ENCODE measurements at regions not wholly inside any gene's neighbourhood (a gene's known extent, or its start where the extent isn't known, plus 50 kb on each side); places are given as distances from the start of the nearest gene placed in this dataset.

GRCh38 chr7:116420003-116420402 is 79.5 kb upstream of the CAV2 start:
- DNase-seq (ENCODE audit: low read depth), result no peak

GRCh38 chr7:116421298-116421697 is 78.2 kb upstream of the CAV2 start:
- DNase-seq (ENCODE audit: low read depth), result no peak

- DNase-seq (ENCODE audit: low read depth), result no peak
Observed at GRCh38 chr7:116422683-116423082, 76.9 kb upstream of the CAV2 start.

DNA sequence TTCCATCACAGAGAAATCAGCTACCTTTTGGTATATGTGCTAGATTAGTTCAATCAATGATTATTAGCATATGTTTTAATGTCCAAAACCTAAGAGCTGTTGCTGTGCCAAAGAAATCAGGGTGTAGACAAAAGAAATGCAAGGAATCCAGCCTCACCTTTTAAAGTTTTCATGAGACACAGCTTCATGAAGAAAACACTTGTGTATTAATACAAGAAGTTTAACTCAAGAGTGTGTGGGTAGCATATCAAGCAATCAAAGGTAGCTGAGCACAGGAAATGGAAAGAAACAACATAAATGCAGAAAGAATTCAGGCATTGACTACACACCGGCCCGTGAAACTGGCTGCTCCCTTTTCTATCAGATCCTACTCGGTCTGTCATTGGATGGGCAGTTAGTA is 76.0 kb upstream of the CAV2 start:
- DNase-seq (ENCODE audit: low read depth), result no peak

DNA sequence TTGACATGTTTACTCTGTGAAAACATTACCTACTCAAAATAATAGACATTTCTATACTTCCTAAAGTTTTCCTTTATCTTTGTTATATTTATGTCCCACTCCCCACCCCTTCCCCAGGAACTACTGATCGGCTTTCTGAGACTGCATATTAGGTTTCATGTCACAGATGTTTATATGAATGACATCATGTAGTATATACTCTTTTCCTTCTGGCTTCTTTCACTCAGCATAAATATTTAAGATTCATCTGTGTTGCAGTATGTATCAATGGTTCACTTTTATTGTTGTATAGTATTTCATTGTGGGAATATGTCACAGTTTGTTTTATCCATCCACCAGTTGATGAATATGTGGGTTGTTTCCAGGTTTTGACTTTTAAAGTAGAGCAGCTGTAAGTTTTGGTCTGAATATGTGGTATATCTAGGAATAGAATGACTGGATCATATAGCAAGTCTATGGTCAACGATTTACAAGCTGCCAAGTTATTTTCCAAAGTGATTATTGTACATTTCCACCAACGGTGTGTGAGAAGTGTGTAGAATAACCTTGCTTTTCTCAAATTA is 73.8 kb upstream of the CAV2 start:
- DNase-seq (ENCODE audit: low read depth), result no peak

DNA sequence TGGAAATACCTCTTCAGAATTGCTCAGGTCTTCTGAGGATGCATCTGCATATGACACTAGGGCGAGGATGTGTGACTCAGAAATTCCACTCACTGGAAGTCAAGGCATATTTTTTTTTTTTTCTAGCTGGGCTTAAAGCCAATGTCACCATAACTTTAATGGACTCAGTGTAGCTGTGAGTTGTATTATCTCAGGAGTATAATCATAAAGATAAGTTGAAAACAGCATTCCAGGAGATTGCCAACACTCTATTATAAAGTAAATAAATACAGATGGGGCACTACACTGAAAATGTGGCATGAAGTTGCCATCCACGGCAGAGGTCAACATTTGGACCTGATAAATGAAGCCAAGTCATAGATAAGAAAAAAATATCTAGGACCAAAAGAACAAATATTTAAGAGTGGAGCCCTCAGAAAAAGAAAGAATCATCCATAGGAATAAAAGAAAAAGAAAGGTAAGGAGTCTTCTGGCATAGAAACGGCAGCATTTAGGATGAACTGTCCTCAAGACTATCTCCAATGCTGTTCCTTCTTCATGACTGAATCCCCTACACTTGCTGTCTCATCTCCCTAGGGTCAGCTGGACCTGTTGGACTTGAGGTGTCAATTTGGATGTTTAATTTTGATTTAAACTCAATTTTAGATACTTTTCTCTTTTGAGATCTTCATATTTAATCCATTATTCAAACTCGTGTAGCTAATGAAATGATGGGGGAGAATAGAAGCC is 72.9 kb upstream of the CAV2 start:
- no peak for DNase-seq (ENCODE audit: low read depth)

GRCh38 chr7:116429986-116430619 is 69.4 kb upstream of the CAV2 start:
- DNase-seq (ENCODE audit: low read depth), result no peak

GRCh38 chr7:116431787-116432526 is 67.6 kb upstream of the CAV2 start:
- no peak for DNase-seq (ENCODE audit: low read depth)

- no peak for DNase-seq (ENCODE audit: low read depth)
Observed at GRCh38 chr7:116432527-116432916, 67.0 kb upstream of the CAV2 start.

DNA sequence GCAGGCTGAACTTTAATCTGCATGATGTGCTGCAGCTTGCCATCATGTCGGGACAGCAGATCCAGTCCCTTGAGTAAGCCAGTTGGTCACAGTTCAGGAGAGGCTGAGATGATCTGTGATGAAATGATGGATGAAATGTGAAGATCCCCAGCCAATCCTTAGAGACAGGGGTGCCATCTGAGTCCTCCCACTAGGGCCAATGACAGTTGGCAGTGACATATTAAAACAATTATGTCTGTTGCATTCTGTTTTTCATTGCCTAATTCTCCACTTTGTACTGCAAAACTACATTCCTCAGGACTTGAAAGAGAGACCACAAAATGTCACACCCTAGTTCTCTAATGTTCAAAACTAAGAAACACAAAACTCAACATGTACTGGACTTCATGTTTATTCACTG is 66.3 kb upstream of the CAV2 start:
- no peak for DNase-seq (ENCODE audit: low read depth)

- no peak for DNase-seq (ENCODE audit: low read depth)
Observed at GRCh38 chr7:116434820-116435341, 64.7 kb upstream of the CAV2 start.

DNA sequence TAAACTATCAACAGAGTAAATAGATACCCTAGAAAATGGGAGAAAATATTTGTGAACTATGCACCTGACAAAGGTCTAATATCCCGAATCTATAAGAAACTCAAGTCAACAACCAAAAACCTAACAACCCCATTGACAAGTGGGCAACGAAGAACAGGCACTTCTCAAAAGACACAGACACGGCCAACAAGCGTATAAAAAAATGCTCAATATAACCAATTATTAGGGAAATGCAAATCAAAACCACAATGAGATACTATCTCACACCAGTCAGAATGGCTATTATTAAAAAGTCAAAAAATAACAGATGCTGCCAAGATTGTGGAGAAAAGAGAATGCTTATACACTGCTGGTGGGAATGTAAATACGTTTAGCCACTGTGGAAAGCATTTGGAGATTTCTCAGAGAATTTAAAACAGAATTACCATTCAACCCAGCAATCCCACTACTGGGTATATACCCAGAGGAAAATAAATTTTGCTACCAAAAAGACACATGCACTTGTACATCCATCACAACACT is 63.2 kb upstream of the CAV2 start:
- no peak for DNase-seq (ENCODE audit: low read depth)

DNA sequence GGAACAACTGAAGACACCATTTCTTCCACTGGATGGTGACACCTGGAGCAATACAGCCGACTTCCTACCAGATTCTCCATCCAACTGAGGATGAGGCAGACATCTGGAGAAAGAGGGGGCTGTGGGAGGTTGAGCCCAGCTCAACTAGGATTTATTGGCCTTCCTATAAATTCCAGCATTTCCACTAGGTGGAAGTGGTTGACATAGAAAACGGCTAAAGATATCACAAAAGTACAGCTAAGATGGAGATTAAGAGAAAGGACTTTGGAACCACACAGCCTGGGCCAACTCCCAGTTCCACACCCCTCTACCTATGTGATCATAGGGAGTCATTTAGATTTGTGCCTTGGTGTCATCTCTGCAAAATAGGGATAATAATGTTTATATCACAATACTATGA is 61.3 kb upstream of the CAV2 start:
- DNase-seq (ENCODE audit: low read depth), result no peak

- no peak for DNase-seq (ENCODE audit: low read depth)
Observed at GRCh38 chr7:116439005-116439404, 60.5 kb upstream of the CAV2 start.

DNA sequence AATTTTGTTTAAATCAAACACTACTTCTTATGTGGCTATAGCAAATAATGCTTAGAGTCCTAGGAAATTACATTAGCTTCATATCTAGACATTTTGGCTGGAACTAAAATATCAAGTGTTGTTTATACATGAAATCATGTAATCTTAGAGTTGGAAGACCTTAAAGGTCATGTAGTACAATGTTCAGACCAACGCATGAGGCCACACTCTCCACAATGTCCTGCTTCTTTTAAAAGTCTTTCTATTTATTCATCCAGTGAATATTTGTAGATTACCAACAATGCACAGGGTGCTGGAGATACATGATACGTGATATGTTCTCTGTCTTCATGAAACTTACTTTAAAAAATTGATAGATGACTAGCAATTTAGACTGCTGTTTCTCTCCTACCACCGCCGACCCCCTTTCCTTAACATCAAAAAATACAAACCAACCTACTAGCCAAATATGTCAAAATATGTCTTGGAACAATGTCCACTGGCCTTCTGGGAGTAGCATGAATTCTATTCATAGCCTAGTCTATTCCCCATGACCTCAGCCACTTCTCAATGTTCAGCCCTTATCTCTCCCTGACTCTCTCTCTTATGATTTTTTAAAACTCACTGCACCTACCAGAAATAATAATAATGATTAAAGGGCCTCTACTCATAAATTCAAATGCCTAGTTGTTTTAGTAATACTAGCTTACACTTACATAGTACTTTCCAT is 59.5 kb upstream of the CAV2 start:
- DNase-seq (ENCODE audit: low read depth), result no peak

DNA sequence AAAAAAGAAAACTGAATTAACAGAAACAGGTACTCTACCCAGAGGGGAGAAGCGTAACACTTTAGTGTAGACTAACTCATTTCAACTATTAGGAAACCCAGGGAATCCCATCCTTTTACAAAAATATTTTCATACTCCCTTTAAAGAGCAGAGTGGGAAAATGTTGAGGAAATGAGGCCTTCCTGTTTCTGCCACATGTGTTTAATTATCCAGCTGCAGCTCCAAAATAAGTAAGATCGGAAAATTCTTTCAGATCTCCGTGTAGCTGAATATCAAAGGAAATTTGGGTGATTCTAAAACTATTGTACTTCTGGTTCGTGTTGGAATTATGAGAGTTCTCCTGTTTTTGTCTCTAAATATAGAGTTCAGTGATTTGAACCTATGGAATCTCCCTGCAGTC is 58.0 kb upstream of the CAV2 start:
- DNase-seq (ENCODE audit: low read depth), result no peak

DNA sequence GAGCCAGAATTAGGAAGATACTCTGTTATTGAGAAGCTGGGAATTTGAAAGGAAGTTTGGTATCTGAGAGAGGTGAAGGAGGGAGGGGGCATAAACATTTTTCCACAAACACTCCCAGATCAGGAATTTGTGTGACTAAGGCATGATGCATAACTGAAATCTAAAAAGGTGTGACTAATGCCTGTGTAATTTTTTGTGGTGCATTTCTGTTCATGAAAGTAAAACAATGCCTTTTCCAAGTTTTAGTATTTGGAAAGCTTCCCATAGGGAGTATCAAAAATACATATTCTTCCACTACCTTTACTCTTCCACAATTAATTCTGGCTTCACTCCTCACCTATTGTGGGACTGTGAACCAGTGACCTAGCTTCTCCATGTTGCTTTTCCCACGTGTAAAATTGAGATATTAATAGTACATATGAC is 56.4 kb upstream of the CAV2 start:
- DNase-seq (ENCODE audit: low read depth), result no peak

GRCh38 chr7:116443646-116444045 is 55.9 kb upstream of the CAV2 start:
- DNase-seq (ENCODE audit: low read depth), result no peak

- DNase-seq (ENCODE audit: low read depth), result no peak
Observed at GRCh38 chr7:116445447-116446211, 53.9 kb upstream of the CAV2 start.

DNA sequence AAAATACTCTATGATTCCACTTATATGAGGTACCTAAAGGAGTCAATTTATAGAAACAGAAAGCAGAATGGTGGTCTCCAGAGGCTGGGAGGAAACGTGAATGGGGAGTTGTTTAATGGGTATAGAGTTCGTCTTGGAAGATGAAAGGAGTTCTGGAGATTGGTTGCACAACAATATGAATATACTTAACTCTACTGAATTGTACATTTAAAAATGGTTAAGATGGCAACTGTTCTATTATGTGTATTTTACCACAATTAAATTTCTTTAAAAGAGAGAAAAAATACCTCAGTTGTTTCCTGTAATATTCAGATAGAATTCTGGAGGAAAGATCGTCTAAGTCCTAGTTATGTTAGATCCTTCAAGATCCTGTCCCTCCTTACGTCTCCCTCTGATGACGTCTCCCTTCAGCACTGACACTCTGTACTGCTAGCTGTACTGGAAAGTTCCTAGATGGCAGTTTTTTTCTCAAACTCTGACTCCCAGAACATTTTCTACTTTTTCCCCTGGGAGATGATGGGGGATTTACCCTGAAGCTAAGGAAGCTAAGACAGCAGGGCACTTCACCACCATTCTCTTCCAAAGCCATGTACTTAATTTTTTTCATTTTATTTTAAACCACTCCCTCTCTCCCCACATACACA is 53.2 kb upstream of the CAV2 start:
- no peak for DNase-seq (ENCODE audit: low read depth)
